Immature natural killer cell (primary cell): ENCODE measurements at regions not wholly inside any gene's neighbourhood (a gene's known extent, or its start where the extent isn't known, plus 50 kb on each side); places are given as distances from the start of the nearest gene placed in this dataset.
"Not testable (repeated sequence)": the region's sequence is repeated elsewhere in the genome, so short reads cannot be mapped to it uniquely, and the experiment has no call there.

ENCODE experiments used
- DNase-seq, 3 donors: peaks; one replicate each; pipeline ENCODE4 v3.0.0; 2022; ENCODE audit warnings: mixed read lengths in 1 of 3
- H3K27ac Mint-ChIP-seq, 6 donors: one replicate each; pipeline ENCODE4 v1.8.0; 2020; ENCODE audit warnings: mixed read lengths in 6 of 6, mild to moderate bottlenecking in 5 of 6, inconsistent platforms in 4 of 6, moderate library complexity in 3 of 6
- H3K27me3 Mint-ChIP-seq, 3 donors: one replicate each; pipeline ENCODE4 v1.8.0; 2020 to 2021; ENCODE audit warnings: low read depth in 3 of 3, mild to moderate bottlenecking in 3 of 3, mixed read lengths in 3 of 3, moderate library complexity in 3 of 3, inconsistent platforms in 1 of 3
- H3K36me3 Mint-ChIP-seq, 3 donors: one replicate each; pipeline ENCODE4 v1.8.0; 2020; ENCODE audit warnings: mixed read lengths in 3 of 3, inconsistent platforms in 2 of 3, mild to moderate bottlenecking in 2 of 3
- H3K4me1 Mint-ChIP-seq, 2 donors: one replicate each; pipeline ENCODE4 v1.8.0; 2020; ENCODE audit warnings: inconsistent platforms in 2 of 2, mild to moderate bottlenecking in 2 of 2, mixed read lengths in 2 of 2, moderate library complexity in 1 of 2
- H3K4me3 Mint-ChIP-seq, 5 donors: one replicate each; pipeline ENCODE4 v1.8.0; 2020; ENCODE audit warnings: mild to moderate bottlenecking in 5 of 5, mixed read lengths in 5 of 5, inconsistent platforms in 3 of 5, moderate library complexity in 3 of 5
- H3K9me3 Mint-ChIP-seq, 6 donors: one replicate each; pipeline ENCODE4 v1.8.0; 2020; ENCODE audit warnings: mild to moderate bottlenecking in 6 of 6, mixed read lengths in 6 of 6, inconsistent platforms in 4 of 6, moderate library complexity in 3 of 6

DNA sequence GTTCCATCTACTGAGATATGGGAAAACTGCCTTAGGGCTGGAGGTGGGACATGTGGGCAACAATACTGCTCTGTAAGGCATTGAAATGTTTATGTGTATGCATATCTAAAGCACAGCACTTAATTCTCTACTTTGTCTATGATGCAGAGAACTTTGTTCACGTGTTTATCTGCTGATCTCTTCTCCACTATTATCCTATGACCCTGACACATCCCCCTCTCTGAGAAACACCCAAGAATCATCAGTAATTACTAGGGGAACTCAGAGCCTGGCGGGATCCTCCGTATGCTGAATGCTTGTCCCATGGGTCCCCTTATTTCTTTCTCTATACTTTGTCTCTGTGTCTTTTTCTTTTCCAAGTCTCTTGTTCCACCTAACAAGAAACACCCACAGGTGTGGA is 63.8 kb downstream of the OR4A15 start:
- not testable (repeated sequence) for H3K4me3 Mint-ChIP-seq, H3K36me3 Mint-ChIP-seq, H3K4me1 Mint-ChIP-seq, DNase-seq, H3K27ac Mint-ChIP-seq, H3K27me3 Mint-ChIP-seq
- peaks cover 7 to 60% (median 42%) of the 10 kb centered on the region in 6 donors for H3K9me3 Mint-ChIP-seq

DNA sequence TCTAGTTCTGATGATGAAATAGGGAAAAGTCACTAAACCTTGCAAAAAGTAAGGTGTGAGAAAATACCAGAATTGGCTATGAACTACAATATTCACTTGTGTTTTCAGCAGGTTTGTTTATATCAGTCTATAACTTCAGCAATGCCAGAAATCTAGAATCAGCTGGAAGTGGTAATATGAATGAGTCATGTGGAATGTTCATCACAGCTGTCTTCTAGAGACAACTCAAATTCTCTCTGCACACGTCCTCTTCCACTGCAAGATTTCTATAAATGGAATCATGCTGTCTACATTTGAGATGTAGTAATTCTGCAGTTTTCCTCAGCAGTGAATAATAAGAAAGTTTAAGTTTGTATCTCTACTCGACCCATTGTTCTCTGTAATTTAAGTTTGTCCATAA is 89.9 kb downstream of the OR4A15 start:
- H3K36me3 Mint-ChIP-seq: peaks cover 0 to 3% (median 0%) of the 10 kb centered on the region in 3 donors
- peaks cover 13 to 42% (median 33%) of the 10 kb centered on the region in 6 donors for H3K9me3 Mint-ChIP-seq
- H3K4me1 Mint-ChIP-seq: no peaks in the 10 kb centered on the region
- no peak overlapping the region for H3K27ac Mint-ChIP-seq
- H3K4me3 Mint-ChIP-seq: no peak overlapping the region
- DNase-seq: no peak
- no peaks in the 10 kb centered on the region for H3K27me3 Mint-ChIP-seq

DNA sequence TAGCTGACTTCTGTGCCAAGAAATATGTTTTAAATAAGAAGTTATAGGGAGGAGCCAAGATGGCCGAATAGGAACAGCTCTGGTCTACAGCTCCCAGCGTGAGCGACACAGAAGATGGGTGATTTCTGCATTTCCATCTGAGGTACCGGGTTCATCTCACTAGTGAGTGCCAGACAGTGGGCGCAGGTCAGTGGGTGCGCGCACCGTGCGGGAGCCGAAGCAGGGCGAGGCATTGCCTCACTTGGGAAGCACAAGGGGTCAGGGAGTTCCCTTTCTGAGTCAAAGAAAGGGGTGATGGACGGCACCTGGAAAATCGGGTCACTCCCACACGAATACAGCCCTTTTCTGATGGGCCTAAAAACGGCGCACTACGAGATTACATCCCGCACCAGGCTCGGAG is 92.1 kb downstream of the OR4A15 start:
- not testable (repeated sequence) for H3K4me1 Mint-ChIP-seq, DNase-seq, H3K27me3 Mint-ChIP-seq, H3K4me3 Mint-ChIP-seq, H3K36me3 Mint-ChIP-seq, H3K27ac Mint-ChIP-seq
- H3K9me3 Mint-ChIP-seq: peaks cover 16 to 43% (median 30%) of the 10 kb centered on the region in 6 donors

DNA sequence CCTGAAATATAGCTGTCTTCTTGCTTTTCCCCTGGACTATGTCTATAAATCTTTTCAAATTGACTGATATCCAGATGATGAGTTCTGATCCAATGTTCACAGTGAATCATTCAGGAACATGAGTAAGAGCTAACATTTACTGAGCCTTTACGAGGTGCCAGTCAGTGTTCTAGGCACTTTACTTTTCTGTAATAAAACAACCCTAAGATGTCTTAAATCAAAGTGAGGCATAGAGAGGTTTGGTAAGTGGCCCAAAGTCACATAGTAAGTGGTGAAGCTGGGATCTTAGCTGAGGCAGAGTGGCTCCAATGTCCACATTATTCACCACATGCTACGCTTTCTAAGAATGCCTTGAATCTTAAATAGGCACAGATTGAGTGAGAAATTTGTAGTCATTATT is 79.9 kb upstream of the OR4C15 start:
- no peaks in the 10 kb centered on the region for H3K36me3 Mint-ChIP-seq
- no peaks in the 10 kb centered on the region for H3K4me1 Mint-ChIP-seq
- no peak overlapping the region for H3K4me3 Mint-ChIP-seq
- peaks cover 9 to 50% (median 34%) of the 10 kb centered on the region in 6 donors for H3K9me3 Mint-ChIP-seq
- DNase-seq: no peak
- no peak overlapping the region for H3K27ac Mint-ChIP-seq
- no peaks in the 10 kb centered on the region for H3K27me3 Mint-ChIP-seq

DNA sequence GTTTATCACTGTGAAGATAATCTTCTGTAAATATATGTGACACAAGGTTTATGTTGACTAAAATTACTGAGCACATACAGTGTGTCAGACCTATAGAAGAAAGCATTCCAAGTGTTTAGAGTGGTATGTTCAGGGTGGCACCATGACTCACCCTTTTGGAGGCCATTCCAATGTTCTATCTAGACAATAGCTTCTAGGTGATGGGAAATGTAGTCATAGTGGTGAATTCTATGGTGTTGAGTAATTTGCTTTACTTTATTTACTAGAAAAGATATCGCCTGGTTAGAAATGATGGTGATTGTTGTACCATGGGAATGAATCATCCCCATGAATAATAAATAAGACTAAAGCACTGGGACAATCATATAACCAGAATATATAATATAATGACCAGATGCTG is 72.9 kb upstream of the OR4C15 start:
- H3K9me3 Mint-ChIP-seq: peaks cover 17 to 61% (median 36%) of the 10 kb centered on the region in 6 donors
- H3K4me3 Mint-ChIP-seq: no peak overlapping the region
- H3K27ac Mint-ChIP-seq: no peak overlapping the region
- no peak for DNase-seq
- no peaks in the 10 kb centered on the region for H3K4me1 Mint-ChIP-seq
- peaks cover 0 to 5% (median 0%) of the 10 kb centered on the region in 3 donors for H3K36me3 Mint-ChIP-seq
- peaks cover 0 to 6% (median 0%) of the 10 kb centered on the region in 3 donors for H3K27me3 Mint-ChIP-seq

DNA sequence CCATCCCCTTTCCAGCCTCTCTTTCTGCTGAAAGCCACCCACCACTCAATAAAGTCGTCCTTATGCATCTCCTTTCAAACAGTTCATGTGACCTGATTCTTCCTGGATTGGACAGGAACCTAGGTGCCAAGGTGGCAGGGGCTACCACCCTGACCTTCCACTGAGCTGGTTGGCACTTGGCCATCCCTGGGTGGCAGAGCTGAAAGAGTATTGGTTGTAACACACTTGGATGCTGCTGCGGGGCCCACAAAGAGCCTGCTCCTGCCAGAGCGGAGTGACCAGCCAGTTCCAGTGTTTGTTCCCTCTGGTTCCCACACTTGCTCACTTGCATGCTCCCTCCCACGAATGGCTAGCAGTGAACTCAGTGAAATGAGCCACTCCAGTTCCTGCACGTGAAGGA is 57.2 kb upstream of the OR4C15 start:
- H3K4me1 Mint-ChIP-seq: no peaks in the 10 kb centered on the region
- H3K4me3 Mint-ChIP-seq: no peak overlapping the region
- H3K27ac Mint-ChIP-seq: no peak overlapping the region
- no peak for DNase-seq
- H3K9me3 Mint-ChIP-seq: peaks cover 20 to 79% (median 56%) of the 10 kb centered on the region in 6 donors
- peaks cover 0 to 2% (median 0%) of the 10 kb centered on the region in 3 donors for H3K36me3 Mint-ChIP-seq
- H3K27me3 Mint-ChIP-seq: peaks cover 0 to 6% (median 0%) of the 10 kb centered on the region in 3 donors

DNA sequence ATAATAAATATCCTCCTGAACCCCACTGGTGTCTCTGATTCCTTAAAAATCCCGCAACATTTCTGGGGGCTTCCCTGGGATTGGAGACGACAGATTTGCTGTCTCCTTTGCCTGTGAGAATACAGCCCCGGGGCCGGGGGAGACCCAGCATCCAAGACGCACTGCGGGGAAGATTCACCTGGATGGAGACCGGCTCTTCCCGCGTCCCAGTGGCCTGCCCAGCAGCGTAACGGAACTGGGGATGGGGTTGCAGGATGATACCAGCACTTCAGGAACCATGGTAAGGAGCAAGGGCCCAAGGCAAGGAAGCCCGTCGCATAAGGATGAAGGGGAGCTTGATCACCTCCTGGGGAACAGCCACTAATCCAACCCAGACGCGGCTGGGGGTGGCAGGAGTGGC is 53.3 kb upstream of the OR4C15 start:
- no peak overlapping the region for H3K27ac Mint-ChIP-seq
- H3K27me3 Mint-ChIP-seq: peaks cover 0 to 3% (median 0%) of the 10 kb centered on the region in 3 donors
- H3K9me3 Mint-ChIP-seq: peaks cover 17 to 79% (median 48%) of the 10 kb centered on the region in 6 donors

DNA sequence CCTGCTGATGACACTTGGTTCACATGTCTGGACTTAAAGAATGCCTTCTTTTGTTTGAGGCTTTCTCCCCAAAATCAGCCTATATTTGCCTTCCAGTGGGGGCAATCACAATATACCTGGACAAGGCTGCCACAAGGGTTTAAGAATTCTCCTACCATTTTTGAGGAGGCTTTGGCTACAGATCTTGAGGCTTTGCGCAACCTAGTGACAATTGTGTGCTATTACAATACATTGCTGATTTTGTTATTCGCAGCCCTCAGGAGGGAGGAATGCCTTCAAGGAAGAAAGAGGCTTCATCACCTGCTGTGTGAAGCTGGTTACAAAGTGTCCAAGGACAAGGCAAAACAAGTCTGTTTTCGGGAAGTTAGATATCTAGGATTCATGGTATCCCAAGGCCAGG is 50.8 kb upstream of the OR4C15 start:
- no peak for DNase-seq
- H3K27ac Mint-ChIP-seq: no peak overlapping the region
- H3K36me3 Mint-ChIP-seq: peaks cover 0 to 5% (median 0%) of the 10 kb centered on the region in 3 donors
- no peaks in the 10 kb centered on the region for H3K4me1 Mint-ChIP-seq
- no peak overlapping the region for H3K4me3 Mint-ChIP-seq
- H3K27me3 Mint-ChIP-seq: peaks cover 0 to 3% (median 0%) of the 10 kb centered on the region in 3 donors
- H3K9me3 Mint-ChIP-seq: peaks cover 16 to 66% (median 43%) of the 10 kb centered on the region in 6 donors

More for the DNA sequence above, 53.3 kb upstream of the OR4C15 start:
- Mint-ChIP-seq H3K4me1 (no peaks in the 10 kb centered on the region), H3K4me3 (no peak overlapping the region), H3K36me3 (peaks cover 0 to 5% (median 0%) of the 10 kb centered on the region in 3 donors)
- no peak for DNase-seq
